Adrenal gland (tissue), 5 donors: ENCODE measurements at regions not wholly inside any gene's neighbourhood (a gene's known extent, or its start where the extent isn't known, plus 50 kb on each side); places are given as distances from the start of the nearest gene placed in this dataset.
"Not testable (repeated sequence)": the region's sequence is repeated elsewhere in the genome, so short reads cannot be mapped to it uniquely, and the experiment has no call there.

Experiments used
- CTCF ChIP-seq, 6 experiments: fragments of 450-650 bp in 4 of 6; fragments of 200-600 bp in 2 of 6; sonication (generic) in 1 of 6; IDR thresholded peaks; 1 replicate in 5 of 6; 2 replicates in 1 of 6; pipeline versions ENCODE4 v1.5.1 to v1.8.0; 2016 to 2021; ENCODE audit warnings: antibody characterized with exemption in 6 of 6, mild to moderate bottlenecking in 2 of 6, moderate library complexity in 1 of 6
- POLR2A ChIP-seq, 2 donors: fragments of 450-650 bp; IDR thresholded peaks; one replicate each; pipeline ENCODE4 v1.6.1; 2017; ENCODE audit warnings: antibody characterized with exemption in 2 of 2, mild to moderate bottlenecking in 2 of 2, moderate library complexity in 1 of 2
- donor health status: DM: no; HTN: no; CAD: no.

GRCh38 chr1:120290105-120290504 lies 113.8 kb upstream of the SEC22B start:
- TF ChIP-seq CTCF, POLR2A (IDR thresholded peaks at IDR 0.05): not testable (repeated sequence)
